ENCODE measurements at regions not wholly inside any gene's neighbourhood (a gene's known extent, or its start where the extent isn't known, plus 50 kb on each side); places are given as distances from the start of the nearest gene placed in this dataset.

DNA sequence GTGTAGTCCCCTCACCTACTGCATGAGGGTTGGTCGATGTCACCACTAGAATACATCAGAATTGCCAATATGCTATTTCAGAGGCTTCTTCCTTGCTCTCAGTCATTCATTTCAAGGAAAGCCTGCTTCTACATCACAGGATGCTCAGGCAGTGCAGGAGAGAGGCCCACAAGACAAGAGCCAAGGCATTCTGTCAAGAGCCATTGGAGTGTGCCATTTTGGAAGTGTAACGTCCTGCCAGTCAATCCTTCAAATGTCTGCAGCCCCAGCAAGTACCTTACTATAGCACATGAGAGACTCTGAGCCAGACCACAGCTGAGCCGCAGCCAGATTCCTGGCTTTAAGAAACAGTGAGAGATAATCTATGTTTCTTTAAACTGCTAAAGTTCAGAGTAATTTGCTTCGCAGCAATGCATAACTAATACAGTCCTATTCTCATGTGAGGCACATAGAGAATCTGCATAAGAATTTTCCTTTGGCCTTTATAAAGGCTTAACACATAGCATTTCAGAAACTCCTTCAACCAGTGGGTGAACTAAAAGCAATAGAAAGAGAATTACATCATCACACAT is 166.5 kb upstream of the GNAI1 start:
- H3F3A ChIP-seq (ENCODE audit: control insufficient read depth, insufficient read depth), result no peaks in the 10 kb centered on the region
- TF ChIP-seq EZH2phosphoT487 (IDR thresholded peaks at IDR 0.05; ENCODE audit: borderline replicate concordance, low read length), result no peak
- TF ChIP-seq, protein P1, sequence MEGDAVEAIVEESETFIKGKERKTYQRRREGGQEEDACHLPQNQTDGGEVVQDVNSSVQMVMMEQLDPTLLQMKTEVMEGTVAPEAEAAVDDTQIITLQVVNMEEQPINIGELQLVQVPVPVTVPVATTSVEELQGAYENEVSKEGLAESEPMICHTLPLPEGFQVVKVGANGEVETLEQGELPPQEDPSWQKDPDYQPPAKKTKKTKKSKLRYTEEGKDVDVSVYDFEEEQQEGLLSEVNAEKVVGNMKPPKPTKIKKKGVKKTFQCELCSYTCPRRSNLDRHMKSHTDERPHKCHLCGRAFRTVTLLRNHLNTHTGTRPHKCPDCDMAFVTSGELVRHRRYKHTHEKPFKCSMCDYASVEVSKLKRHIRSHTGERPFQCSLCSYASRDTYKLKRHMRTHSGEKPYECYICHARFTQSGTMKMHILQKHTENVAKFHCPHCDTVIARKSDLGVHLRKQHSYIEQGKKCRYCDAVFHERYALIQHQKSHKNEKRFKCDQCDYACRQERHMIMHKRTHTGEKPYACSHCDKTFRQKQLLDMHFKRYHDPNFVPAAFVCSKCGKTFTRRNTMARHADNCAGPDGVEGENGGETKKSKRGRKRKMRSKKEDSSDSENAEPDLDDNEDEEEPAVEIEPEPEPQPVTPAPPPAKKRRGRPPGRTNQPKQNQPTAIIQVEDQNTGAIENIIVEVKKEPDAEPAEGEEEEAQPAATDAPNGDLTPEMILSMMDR (IDR thresholded peaks at IDR 0.05; ENCODE audit: low read depth, low read length, poor library complexity, severe bottlenecking), result no peak
- no peaks in the 10 kb centered on the region for H3K79me2 ChIP-seq (ENCODE audit: control insufficient read depth, low read length)
- H4K20me1 ChIP-seq (ENCODE audit: control insufficient read depth, insufficient read depth, low read depth, low read length), result no peaks in the 10 kb centered on the region
- no peak overlapping the region for H3K27ac ChIP-seq (ENCODE audit: low read depth, low read length)
- no peaks in the 10 kb centered on the region for H3K27me3 ChIP-seq (ENCODE audit: control insufficient read depth, low read length)
- H3K9me2 ChIP-seq (replicated peaks; ENCODE audit: control insufficient read depth, low read length), result no peaks in the 10 kb centered on the region
- H3K4me3 ChIP-seq (ENCODE audit: low read length), result no peak overlapping the region
- H3K36me3 ChIP-seq (ENCODE audit: control insufficient read depth, low read length), result no peaks in the 10 kb centered on the region
- no peaks in the 10 kb centered on the region for H3K9me3 ChIP-seq (ENCODE audit: control insufficient read depth, insufficient read depth, low read length)
- H3K4me2 ChIP-seq (ENCODE audit: low read length), result no peak overlapping the region
- no peaks in the 10 kb centered on the region for H3K4me1 ChIP-seq (ENCODE audit: control insufficient read depth, low read length)

DNA sequence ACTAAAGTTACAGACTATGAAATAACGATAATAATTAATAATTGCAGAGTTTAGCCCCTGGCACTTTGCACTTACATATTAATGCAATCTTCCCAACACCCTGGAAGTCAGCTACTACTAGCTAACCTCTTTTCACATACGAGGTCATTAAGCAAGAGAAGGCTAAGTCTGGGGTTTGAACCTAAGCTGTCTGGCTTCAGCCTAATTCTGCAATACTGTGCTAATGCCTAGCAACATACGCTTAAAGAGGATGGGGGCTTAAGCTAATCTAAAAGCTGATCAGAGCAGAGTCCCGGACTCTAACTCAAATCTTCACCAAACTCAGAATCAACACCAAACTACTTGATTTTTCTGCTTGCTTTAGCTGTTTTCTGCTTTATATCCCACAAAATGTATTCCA is 168.7 kb upstream of the GNAI1 start:
- no peaks in the 10 kb centered on the region for H3K9me2 ChIP-seq (replicated peaks; ENCODE audit: control insufficient read depth, low read length)
- no peaks in the 10 kb centered on the region for H4K20me1 ChIP-seq (ENCODE audit: control insufficient read depth, insufficient read depth, low read depth, low read length)
- no peaks in the 10 kb centered on the region for H3F3A ChIP-seq (ENCODE audit: control insufficient read depth, insufficient read depth)
- no peaks in the 10 kb centered on the region for H3K79me2 ChIP-seq (ENCODE audit: control insufficient read depth, low read length)
- no peak overlapping the region for H3K4me2 ChIP-seq (ENCODE audit: low read length)
- H3K4me3 ChIP-seq (ENCODE audit: low read length), result no peak overlapping the region
- no peaks in the 10 kb centered on the region for H3K4me1 ChIP-seq (ENCODE audit: control insufficient read depth, low read length)
- H3K27ac ChIP-seq (ENCODE audit: low read depth, low read length), result no peak overlapping the region
- no peaks in the 10 kb centered on the region for H3K36me3 ChIP-seq (ENCODE audit: control insufficient read depth, low read length)
- no peaks in the 10 kb centered on the region for H3K27me3 ChIP-seq (ENCODE audit: control insufficient read depth, low read length)
- H3K9me3 ChIP-seq (ENCODE audit: control insufficient read depth, insufficient read depth, low read length), result no peaks in the 10 kb centered on the region
- TF ChIP-seq, protein P1 (IDR thresholded peaks at IDR 0.05; ENCODE audit: low read depth, low read length, poor library complexity, severe bottlenecking), result no peak
- no peak for TF ChIP-seq EZH2phosphoT487 (IDR thresholded peaks at IDR 0.05; ENCODE audit: borderline replicate concordance, low read length)

DNA sequence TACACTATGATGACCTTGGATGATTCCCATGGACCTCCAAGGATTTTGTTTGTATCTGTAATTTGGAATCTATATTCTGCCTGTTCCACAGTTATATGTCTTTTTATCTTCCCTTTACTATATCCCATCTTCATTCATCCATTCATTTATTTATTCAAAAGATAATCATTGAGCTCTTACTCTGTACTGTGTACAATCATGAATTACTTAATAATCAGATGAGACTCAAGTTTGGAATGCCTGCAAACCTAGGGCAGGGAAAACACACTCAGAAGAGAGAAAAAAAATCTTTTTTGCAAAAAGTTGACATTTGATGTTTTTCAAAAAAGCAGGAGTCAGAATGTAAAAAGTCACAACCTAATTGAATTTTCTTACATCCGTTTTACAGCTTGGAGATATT is 170.2 kb upstream of the GNAI1 start:
- Histone ChIP-seq H3K9me3 (ENCODE audit: control insufficient read depth, insufficient read depth, low read length) (no peaks in the 10 kb centered on the region), H3K36me3 (ENCODE audit: control insufficient read depth, low read length) (no peaks in the 10 kb centered on the region), H3K9me2 (replicated peaks; ENCODE audit: control insufficient read depth, low read length) (no peaks in the 10 kb centered on the region), H3K4me3 (ENCODE audit: low read length) (no peak overlapping the region), H3F3A (ENCODE audit: control insufficient read depth, insufficient read depth) (no peaks in the 10 kb centered on the region), H3K79me2 (ENCODE audit: control insufficient read depth, low read length) (no peaks in the 10 kb centered on the region), H3K27ac (ENCODE audit: low read depth, low read length) (no peak overlapping the region), H3K4me1 (ENCODE audit: control insufficient read depth, low read length) (no peaks in the 10 kb centered on the region), H3K4me2 (ENCODE audit: low read length) (no peak overlapping the region), H3K27me3 (ENCODE audit: control insufficient read depth, low read length) (no peaks in the 10 kb centered on the region), H4K20me1 (ENCODE audit: control insufficient read depth, insufficient read depth, low read depth, low read length) (no peaks in the 10 kb centered on the region)
- TF ChIP-seq EZH2phosphoT487 (IDR thresholded peaks at IDR 0.05; ENCODE audit: borderline replicate concordance, low read length), result no peak
- TF ChIP-seq, protein P1 (IDR thresholded peaks at IDR 0.05; ENCODE audit: low read depth, low read length, poor library complexity, severe bottlenecking), result no peak
